H9 (cell line): ENCODE measurements at regions not wholly inside any gene's neighbourhood (a gene's known extent, or its start where the extent isn't known, plus 50 kb on each side); places are given as distances from the start of the nearest gene placed in this dataset.

ENCODE experiments used
- DNase-seq: peaks from one replicate; pipeline ENCODE4 v3.0.0-alpha.2; 2017
- H2AFZ ChIP-seq: one replicate; pipeline ENCODE4 v1.6.1; 2013; ENCODE audit warnings: mild to moderate bottlenecking, low read length, control low read depth, moderate library complexity
- H2AK5ac ChIP-seq: 2 replicates; pipeline ENCODE4 v1.6.1; 2013; ENCODE audit warnings: low read length, control low read depth, mixed read lengths; ENCODE audit not compliant: insufficient read length
- H2BK120ac ChIP-seq: one replicate; pipeline ENCODE4 v1.6.1; 2013; ENCODE audit warnings: low read depth, mild to moderate bottlenecking, low read length, control low read depth, inconsistent platforms; ENCODE audit not compliant: poor library complexity, severe bottlenecking
- H2BK12ac ChIP-seq: 2 replicates; pipeline ENCODE4 v1.6.1; 2013; ENCODE audit warnings: low read length, control low read depth, mixed read lengths, low read depth; ENCODE audit not compliant: insufficient read length
- H2BK15ac ChIP-seq: 2 replicates; pipeline ENCODE4 v1.6.1; 2013; ENCODE audit warnings: low read depth, low read length, control low read depth
- H2BK20ac ChIP-seq: one replicate; pipeline ENCODE4 v1.6.1; 2013; ENCODE audit warnings: low read depth, mild to moderate bottlenecking, low read length, control low read depth, inconsistent platforms; ENCODE audit not compliant: poor library complexity, severe bottlenecking
- H2BK5ac ChIP-seq: 2 replicates; pipeline ENCODE4 v1.6.1; 2013; ENCODE audit warnings: low read length, control low read depth, mixed read lengths; ENCODE audit not compliant: insufficient read length
- H3K14ac ChIP-seq: 2 replicates; pipeline ENCODE4 v1.6.1; 2013; ENCODE audit warnings: low read length, control low read depth; ENCODE audit not compliant: insufficient read depth
- H3K18ac ChIP-seq: 2 replicates; pipeline ENCODE4 v1.6.1; 2013; ENCODE audit warnings: low read depth, mild to moderate bottlenecking, mixed read lengths, low read length, control low read depth; ENCODE audit not compliant: insufficient read length
- H3K23ac ChIP-seq: 2 replicates; pipeline ENCODE4 v1.6.1; 2013; ENCODE audit warnings: low read length, control low read depth, mixed read lengths, low read depth; ENCODE audit not compliant: insufficient read length
- H3K23me2 ChIP-seq: 2 replicates; pipeline ENCODE4 v1.6.1; 2013; ENCODE audit warnings: low read depth, mild to moderate bottlenecking, mixed read lengths, low read length, control low read depth; ENCODE audit not compliant: insufficient read length, poor library complexity, severe bottlenecking
- H3K27ac ChIP-seq: 2 replicates; pipeline ENCODE4 v1.5.1; 2013; ENCODE audit warnings: low read length, control low read depth, mixed read lengths, low read depth; ENCODE audit not compliant: insufficient read length
- H3K27me3 ChIP-seq: 2 replicates; pipeline ENCODE4 v1.6.1; 2013; ENCODE audit warnings: low read length, control low read depth, inconsistent platforms; ENCODE audit not compliant: insufficient read depth
- H3K4ac ChIP-seq: 2 replicates; pipeline ENCODE4 v1.6.1; 2013; ENCODE audit warnings: low read depth, mild to moderate bottlenecking, control low read depth, inconsistent platforms, low read length, moderate library complexity
- H3K4me1 ChIP-seq: 2 replicates; pipeline ENCODE4 v1.6.1; 2013; ENCODE audit warnings: low read length, control low read depth, inconsistent platforms; ENCODE audit not compliant: insufficient read depth
- H3K4me2 ChIP-seq: 2 replicates; pipeline ENCODE4 v1.6.1; 2013; ENCODE audit warnings: low read length, control low read depth, mixed read lengths; ENCODE audit not compliant: insufficient read length, insufficient read depth
- H3K56ac ChIP-seq: 2 replicates; pipeline ENCODE4 v1.6.1; 2013; ENCODE audit warnings: low read depth, mild to moderate bottlenecking, mixed read lengths, low read length, control low read depth; ENCODE audit not compliant: insufficient read length
- H3K79me1 ChIP-seq: 2 replicates; pipeline ENCODE4 v1.6.1; 2013; ENCODE audit warnings: low read depth, mild to moderate bottlenecking, moderate library complexity, low read length, control low read depth, inconsistent platforms; ENCODE audit not compliant: insufficient read depth, poor library complexity, severe bottlenecking
- H3K79me2 ChIP-seq: 2 replicates; pipeline ENCODE4 v1.6.1; 2013; ENCODE audit warnings: low read length, control low read depth, inconsistent platforms; ENCODE audit not compliant: insufficient read depth
- H3K9ac ChIP-seq: 2 replicates; pipeline ENCODE4 v1.6.1; 2013; ENCODE audit warnings: low read length, control low read depth, mixed read lengths; ENCODE audit not compliant: insufficient read length; ENCODE audit errors: extremely low read depth
- H3K9me3 ChIP-seq: one replicate; pipeline ENCODE4 v1.6.1; 2013; ENCODE audit warnings: low read depth, low read length, inconsistent platforms; ENCODE audit not compliant: control insufficient read depth
- H3T11ph ChIP-seq: one replicate; pipeline ENCODE4 v1.6.1; 2013; ENCODE audit warnings: mild to moderate bottlenecking, low read length, control low read depth, inconsistent platforms
- H4K20me1 ChIP-seq: one replicate; pipeline ENCODE4 v1.6.1; 2013; ENCODE audit not compliant: control insufficient read depth, insufficient read length, insufficient read depth
- H4K5ac ChIP-seq: 2 replicates; pipeline ENCODE4 v1.6.1; 2013; ENCODE audit warnings: low read depth, mild to moderate bottlenecking, mixed read lengths, low read length, control low read depth; ENCODE audit not compliant: insufficient read length
- H4K8ac ChIP-seq: replicated peaks from 2 replicates; pipeline ENCODE4 v1.6.1; 2013; ENCODE audit warnings: low read length, control low read depth, mixed read lengths, low read depth; ENCODE audit not compliant: insufficient read length
- H4K91ac ChIP-seq: 2 replicates; pipeline ENCODE4 v1.6.1; 2013; ENCODE audit warnings: low read depth, mild to moderate bottlenecking, moderate library complexity, mixed read lengths, low read length, control low read depth; ENCODE audit not compliant: insufficient read length
- H3K27ac Mint-ChIP-seq, 3 experiments: 2 replicates in 2 of 3; 3 replicates in 1 of 3; pipeline ENCODE4 v1.8.0; 2020 to 2021; ENCODE audit warnings: mixed read lengths in 3 of 3, mild to moderate bottlenecking in 1 of 3, moderate library complexity in 1 of 3
- H3K27me3 Mint-ChIP-seq: 2 replicates; pipeline ENCODE4 v1.8.0; 2021; ENCODE audit warnings: low read depth, mild to moderate bottlenecking, moderate library complexity, mixed read lengths
- H3K36me3 Mint-ChIP-seq, 3 experiments: 2 replicates in 2 of 3; 3 replicates in 1 of 3; pipeline ENCODE4 v1.8.0; 2020 to 2021; ENCODE audit warnings: low read depth in 3 of 3, mixed read lengths in 3 of 3; ENCODE audit not compliant: insufficient read depth in 1 of 3
- H3K4me1 Mint-ChIP-seq, 2 experiments: 2 replicates each; pipeline ENCODE4 v1.8.0; 2020; ENCODE audit warnings: mixed read lengths in 2 of 2
- H3K4me3 Mint-ChIP-seq, 2 experiments: 2 replicates in 1 of 2; 3 replicates in 1 of 2; pipeline ENCODE4 v1.8.0; 2020 to 2021; ENCODE audit warnings: mild to moderate bottlenecking in 2 of 2, mixed read lengths in 2 of 2, moderate library complexity in 1 of 2
- H3K9me3 Mint-ChIP-seq, 2 experiments: 2 replicates in 1 of 2; 3 replicates in 1 of 2; pipeline ENCODE4 v1.8.0; 2020; ENCODE audit warnings: mild to moderate bottlenecking in 2 of 2, mixed read lengths in 2 of 2, moderate library complexity in 1 of 2
- WGBS: extraction: QIAGEN DNeasy Blood & Tissue Kit; methylation state at CpG from one replicate; pipeline ENCODE4 v1.1.7; 2013; ENCODE audit warnings: missing lambda C conversion rate, low lambda C conversion rate, mixed read lengths; ENCODE audit not compliant: insufficient read length; ENCODE audit errors: extremely low coverage; 5-methylcytosine and 5-hydroxymethylcytosine counted together
- TF ChIP-seq, protein P1 (sequence below): fragments of 200-600 bp; sonication (generic); conservative IDR thresholded peaks from 3 replicates; pipeline ENCODE4 v1.8.0; 2021; ENCODE audit warnings: antibody characterized with exemption, mild to moderate bottlenecking

DNA sequence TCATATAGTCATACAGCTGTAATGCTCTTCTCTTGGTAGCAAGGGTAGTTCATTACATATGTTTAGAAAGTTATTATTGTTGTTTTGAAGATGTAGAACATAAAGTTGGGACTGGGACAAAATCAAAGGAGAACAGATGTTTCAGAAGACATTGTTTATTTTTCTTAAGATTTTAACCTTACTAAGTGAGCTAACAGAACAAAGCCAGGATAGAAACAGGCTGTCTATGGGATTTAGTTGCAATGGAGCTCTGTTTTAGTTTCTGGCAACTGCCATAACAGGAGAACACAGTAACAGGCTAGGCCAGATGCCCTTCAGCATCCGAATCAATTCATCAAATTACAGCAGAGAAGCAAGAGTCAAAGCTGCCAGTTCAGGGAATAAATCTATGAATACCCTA is 382.4 kb downstream of the ARL4A start:
- no peak overlapping the region for H2BK120ac ChIP-seq
- H2BK12ac ChIP-seq, result no peak overlapping the region
- H3K4ac ChIP-seq, result no peak overlapping the region
- H4K8ac ChIP-seq, result no peak overlapping the region
- no peak overlapping the region for H2AFZ ChIP-seq
- H3K27me3 ChIP-seq, result no peaks in the 10 kb centered on the region
- no peaks in the 10 kb centered on the region for H3K23me2 ChIP-seq
- no peaks in the 10 kb centered on the region for H3K79me1 ChIP-seq
- WGBS, result no CpG with 5 or more reads among the region's 1 CpG
- H3K56ac ChIP-seq, result no peak overlapping the region
- Mint-ChIP-seq H3K4me1 (no peaks in the 10 kb centered on the region), H3K4me3 (no peak overlapping the region), H3K27ac (no peak overlapping the region), H3K36me3 (no peaks in the 10 kb centered on the region), H3K9me3 (no peaks in the 10 kb centered on the region), H3K27me3 (no peaks in the 10 kb centered on the region)
- no peak overlapping the region for H4K5ac ChIP-seq
- no peak overlapping the region for H3K18ac ChIP-seq
- H3T11ph ChIP-seq, result no peak overlapping the region
- no peak overlapping the region for H3K27ac ChIP-seq
- H2BK20ac ChIP-seq, result no peak overlapping the region
- H4K20me1 ChIP-seq, result no peaks in the 10 kb centered on the region
- no peak overlapping the region for H3K14ac ChIP-seq
- no peak overlapping the region for H3K4me2 ChIP-seq
- TF ChIP-seq, protein P1, sequence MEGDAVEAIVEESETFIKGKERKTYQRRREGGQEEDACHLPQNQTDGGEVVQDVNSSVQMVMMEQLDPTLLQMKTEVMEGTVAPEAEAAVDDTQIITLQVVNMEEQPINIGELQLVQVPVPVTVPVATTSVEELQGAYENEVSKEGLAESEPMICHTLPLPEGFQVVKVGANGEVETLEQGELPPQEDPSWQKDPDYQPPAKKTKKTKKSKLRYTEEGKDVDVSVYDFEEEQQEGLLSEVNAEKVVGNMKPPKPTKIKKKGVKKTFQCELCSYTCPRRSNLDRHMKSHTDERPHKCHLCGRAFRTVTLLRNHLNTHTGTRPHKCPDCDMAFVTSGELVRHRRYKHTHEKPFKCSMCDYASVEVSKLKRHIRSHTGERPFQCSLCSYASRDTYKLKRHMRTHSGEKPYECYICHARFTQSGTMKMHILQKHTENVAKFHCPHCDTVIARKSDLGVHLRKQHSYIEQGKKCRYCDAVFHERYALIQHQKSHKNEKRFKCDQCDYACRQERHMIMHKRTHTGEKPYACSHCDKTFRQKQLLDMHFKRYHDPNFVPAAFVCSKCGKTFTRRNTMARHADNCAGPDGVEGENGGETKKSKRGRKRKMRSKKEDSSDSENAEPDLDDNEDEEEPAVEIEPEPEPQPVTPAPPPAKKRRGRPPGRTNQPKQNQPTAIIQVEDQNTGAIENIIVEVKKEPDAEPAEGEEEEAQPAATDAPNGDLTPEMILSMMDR, result no peak
- H2BK15ac ChIP-seq, result no peak overlapping the region
- no peak for DNase-seq
- no peak overlapping the region for H2AK5ac ChIP-seq
- no peaks in the 10 kb centered on the region for H3K9me3 ChIP-seq
- H2BK5ac ChIP-seq, result no peak overlapping the region
- no peak overlapping the region for H3K9ac ChIP-seq
- no peaks in the 10 kb centered on the region for H3K79me2 ChIP-seq
- no peaks in the 10 kb centered on the region for H3K4me1 ChIP-seq
- no peak overlapping the region for H4K91ac ChIP-seq
- H3K23ac ChIP-seq, result no peak overlapping the region
